ENCODE measurements at regions not wholly inside any gene's neighbourhood (a gene's known extent, or its start where the extent isn't known, plus 50 kb on each side); places are given as distances from the start of the nearest gene placed in this dataset.
"Not testable (repeated sequence)": the region's sequence is repeated elsewhere in the genome, so short reads cannot be mapped to it uniquely, and the experiment has no call there.

GRCh38 chr3:5480190-5480589, 292.7 kb downstream of the EDEM1 start:
- no peak for DNase-seq

- DNase-seq, result no peak
These were observed 297.9 kb downstream of the EDEM1 start for GRCh38 chr3:5485427-5485826.

DNA sequence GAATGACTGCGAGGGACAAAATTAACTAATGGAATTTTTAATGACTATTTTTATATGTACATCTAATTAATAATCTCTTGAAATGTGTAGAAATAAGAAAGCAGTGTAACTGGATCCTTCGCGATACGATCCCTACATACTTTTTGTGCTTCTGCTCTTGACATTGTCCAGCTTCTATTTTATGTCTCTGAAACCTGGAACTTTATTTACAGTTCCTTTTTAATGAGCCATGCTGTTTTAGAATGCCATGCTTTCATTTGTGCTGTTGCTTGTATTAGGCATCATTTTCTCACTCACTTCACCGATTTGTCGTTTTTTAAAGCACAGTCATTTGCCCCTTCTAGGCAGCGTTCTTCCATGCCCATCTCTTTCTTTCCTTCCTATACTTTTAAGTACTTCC, 301.3 kb downstream of the EDEM1 start:
- no peak for DNase-seq

GRCh38 chr3:5489536-5489935, 302.0 kb downstream of the EDEM1 start:
- DNase-seq, result no peak

DNA sequence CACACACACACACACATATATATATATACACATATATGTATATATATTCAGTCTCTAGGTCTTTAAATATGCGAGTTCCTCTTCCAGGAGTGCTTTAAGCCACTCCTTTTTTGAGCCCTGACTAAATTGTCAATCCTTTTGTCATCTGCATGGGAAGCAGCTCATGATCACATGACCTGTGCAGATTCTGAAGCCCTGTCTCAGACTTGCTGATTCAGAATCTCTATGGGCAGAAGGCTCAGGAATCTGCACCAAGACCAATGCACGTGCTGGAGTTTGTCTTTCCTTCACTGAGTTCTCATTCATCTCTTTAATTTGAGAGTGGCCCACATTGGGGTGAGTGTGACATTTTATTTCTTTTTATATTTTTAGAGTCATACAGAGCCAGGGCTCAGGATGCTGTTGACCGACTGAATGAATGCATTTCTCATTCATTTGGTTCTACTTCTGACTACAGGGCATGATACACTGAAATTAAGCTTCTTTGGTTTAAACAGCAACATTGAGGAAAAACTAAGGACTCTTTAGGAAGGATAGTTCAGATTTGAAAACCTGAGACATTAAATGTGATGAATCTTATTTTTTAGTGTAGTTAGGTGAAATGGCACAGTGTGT, 307.5 kb downstream of the EDEM1 start:
- DNase-seq, result no peak

DNA sequence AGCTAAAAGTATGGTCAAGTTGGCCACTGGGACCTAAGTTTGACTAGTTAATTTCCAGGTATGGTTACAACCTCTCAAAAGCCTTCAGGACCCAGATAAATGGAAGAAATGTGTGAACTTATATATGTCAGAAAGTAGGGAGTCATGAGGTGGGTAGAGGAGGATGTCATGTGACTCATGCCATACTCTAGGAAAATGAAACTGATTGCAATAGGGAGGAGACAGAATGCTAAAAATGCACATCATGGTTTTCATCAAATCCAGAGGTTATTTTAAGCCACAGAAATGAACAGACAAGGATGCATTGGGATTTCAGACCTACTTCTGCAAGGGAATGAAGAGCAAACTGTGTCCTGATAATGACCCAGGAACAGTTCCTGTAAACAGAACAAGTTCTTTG, 310.0 kb downstream of the EDEM1 start:
- no peak for DNase-seq

GRCh38 chr3:5498981-5499380, 311.5 kb downstream of the EDEM1 start:
- no peak for DNase-seq

DNA sequence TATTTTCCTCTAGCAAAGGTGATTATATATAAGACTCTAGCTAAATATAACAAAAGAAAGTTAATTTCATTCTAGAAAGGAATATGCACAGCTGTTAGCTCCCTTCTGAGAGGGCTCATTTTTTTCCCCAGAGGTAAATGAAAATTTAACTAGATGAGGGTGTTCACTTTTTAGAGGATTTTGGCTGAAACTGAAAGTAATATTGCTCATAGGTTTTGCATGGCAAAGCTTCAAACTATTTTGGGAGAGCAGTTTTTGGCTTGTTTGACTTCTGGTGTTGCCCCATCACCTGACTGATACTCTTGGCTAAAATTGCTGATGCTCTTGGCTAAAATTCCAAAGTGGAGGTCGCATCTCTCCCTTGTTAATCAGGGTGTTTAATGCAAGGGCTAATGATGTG, 311.9 kb downstream of the EDEM1 start:
- DNase-seq, result no peak

DNA sequence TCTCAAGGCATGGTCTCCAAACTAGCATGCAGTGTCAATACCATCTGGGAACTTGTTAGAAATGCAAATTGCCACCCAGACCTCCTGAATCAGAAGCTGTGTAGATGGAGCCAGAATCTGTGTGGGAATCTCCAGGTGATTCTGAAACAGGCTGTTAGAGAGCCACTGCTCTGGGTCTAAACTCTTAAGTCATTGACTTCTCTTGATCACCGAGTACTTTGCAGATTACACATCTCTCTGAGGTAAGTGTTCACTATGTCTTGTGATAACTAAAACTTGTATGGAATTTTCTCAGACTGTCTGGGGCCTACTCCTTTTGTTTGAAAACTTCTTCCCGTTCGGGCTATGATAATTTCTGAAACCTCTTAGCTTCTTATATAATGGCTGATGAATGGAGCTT, 315.6 kb downstream of the EDEM1 start:
- no peak for DNase-seq

GRCh38 chr3:5504135-5504534, 316.6 kb downstream of the EDEM1 start:
- DNase-seq, result no peak

- no peak for DNase-seq
These were observed 317.7 kb downstream of the EDEM1 start for GRCh38 chr3:5505163-5505562.

GRCh38 chr3:5505997-5506396, 318.5 kb downstream of the EDEM1 start:
- DNase-seq, result no peak

- DNase-seq, result not testable (repeated sequence)
These were observed 321.4 kb downstream of the EDEM1 start for GRCh38 chr3:5508860-5509259.

DNA sequence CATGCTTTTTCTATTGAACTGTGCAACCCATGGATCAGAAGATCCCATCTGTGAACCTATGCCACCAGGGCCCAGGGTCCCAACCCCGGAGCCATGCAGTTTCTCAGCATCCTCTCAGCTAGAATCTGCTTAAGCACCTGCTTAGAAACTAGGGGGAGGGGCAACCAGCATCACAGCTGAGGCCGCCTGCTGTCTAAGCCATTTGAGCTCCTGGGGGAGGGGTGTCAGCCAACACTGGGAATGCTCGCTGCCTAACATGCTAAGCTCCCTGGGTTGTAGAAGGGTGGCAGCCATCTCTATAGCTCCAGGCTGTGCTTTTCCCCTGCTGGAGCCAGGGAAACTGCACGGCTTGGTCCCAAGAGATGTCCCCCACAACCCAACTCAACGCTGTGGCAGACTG, 322.8 kb downstream of the EDEM1 start:
- no peak for DNase-seq

GRCh38 chr3:5517921-5518320, 330.4 kb downstream of the EDEM1 start:
- no peak for DNase-seq

DNA sequence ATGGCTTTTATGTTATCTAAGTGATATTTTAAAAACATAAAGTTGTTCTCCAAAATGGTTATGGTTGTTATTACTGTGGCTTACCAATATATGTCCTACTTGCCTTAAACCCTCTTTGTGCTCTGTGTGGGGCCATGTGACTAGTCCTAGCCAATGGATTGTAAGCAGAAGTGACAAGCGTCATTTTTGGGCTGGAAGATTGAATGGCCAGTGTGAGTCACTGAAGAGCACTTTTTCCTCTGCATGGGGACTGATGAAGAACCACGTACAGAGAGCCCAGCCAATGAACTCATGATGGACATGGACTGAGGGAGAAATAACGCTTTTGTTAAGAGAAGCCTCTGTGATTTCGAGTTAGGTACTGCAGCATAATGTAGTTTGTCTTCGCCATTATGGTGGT, 332.7 kb downstream of the EDEM1 start:
- DNase-seq, result no peak

DNA sequence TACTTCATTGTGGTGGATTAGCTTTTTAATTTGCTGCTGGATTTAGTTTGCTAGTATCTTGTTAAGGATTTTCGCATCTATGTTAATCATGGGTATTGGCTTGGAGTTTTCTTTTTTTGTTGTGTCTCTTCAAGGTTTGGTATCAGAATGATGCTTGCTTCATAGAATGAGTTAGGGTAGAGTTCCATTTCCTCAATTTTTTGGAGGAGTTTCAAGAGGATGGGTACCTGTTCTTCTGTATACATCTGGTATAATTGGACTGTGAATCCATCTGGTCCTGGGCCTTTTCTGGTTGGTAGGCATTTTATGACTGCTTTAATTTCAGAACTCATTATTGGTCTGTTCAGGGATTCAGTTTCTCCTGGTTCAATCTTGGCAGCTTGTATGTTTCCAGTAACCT, 335.6 kb downstream of the EDEM1 start:
- no peak for DNase-seq

DNA sequence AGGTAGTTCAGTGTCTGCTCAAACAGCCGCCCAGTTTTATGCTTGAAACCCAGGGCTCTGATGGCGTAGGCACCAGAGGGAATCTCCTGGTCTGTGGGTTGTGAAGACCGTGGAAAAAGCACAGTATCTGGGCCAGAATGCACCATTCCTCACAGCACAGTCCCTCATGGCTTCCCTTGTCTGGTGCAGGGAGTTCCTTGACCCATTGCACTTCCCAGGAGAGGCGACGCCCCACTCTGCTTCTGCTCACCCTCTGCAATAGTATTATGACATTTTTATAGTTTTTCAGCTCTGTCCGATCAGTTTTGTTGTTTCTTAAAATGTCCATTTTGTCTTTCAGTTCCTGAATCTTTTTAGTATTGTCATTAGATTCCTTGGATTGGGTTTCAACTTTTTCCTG, 343.5 kb downstream of the EDEM1 start:
- DNase-seq, result no peak

GRCh38 chr3:5531741-5532290, 344.3 kb downstream of the EDEM1 start:
- DNase-seq, result no peak

DNA sequence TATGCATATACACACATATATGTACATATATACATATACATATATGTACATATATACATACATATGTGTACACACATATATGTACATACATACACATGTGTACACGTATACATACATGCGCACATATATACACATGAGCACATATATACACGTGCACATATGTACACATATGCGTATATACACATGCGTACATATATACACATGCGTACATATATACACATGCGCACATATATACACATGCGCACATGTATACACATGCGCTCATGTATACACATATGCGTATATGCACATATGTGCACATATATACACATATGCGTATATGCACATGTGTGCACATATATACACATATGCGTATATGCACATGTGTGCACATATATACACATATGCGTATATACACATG, 353.0 kb downstream of the EDEM1 start:
- DNase-seq, result no peak

DNA sequence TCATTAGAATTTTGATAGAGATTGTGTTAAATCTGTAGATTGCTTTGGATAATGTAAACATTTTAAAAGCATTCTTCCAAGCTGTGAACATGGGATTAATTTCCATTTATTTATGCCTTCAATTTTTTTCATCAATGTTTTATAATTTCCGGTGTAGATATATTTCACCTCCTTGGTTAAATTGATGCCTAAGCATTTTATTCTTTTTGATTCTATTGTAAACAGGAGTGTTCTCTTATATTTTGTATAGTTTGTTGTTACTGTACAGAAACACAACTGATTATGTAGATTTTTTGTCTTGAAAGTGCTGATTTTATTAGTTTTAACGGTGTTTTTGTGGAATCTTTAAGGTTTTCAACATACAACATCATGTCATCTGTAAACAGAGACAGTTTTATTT, 355.0 kb downstream of the EDEM1 start:
- DNase-seq, result no peak

DNA sequence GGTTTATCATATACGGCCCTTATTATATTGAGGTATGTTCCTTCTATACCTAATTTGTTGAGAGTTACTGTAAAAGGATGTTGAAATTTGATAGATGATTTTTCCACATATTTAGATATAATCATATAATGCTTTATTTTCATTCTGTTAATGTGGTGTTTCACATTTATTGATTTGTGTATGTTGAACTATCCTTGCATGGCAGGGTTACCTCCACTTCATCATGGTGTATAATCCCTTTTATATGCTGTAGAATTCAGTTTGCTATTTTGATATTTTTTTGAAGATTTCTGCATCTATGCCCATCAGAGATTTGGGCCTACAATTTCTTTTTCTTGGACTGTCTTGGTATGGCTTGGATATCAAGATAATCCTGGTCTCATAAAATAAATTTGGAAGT, 355.5 kb downstream of the EDEM1 start:
- DNase-seq, result no peak

- no peak for DNase-seq
These were observed 358.2 kb downstream of the EDEM1 start for GRCh38 chr3:5545719-5546118.

- no peak for DNase-seq
These were observed 365.7 kb downstream of the EDEM1 start for GRCh38 chr3:5553203-5553602.

- no peak for DNase-seq
These were observed 366.8 kb downstream of the EDEM1 start for GRCh38 chr3:5554245-5554747.
